K562 (cell line): ENCODE measurements at regions not wholly inside any gene's neighbourhood (a gene's known extent, or its start where the extent isn't known, plus 50 kb on each side); places are given as distances from the start of the nearest gene placed in this dataset.

ENCODE experiments used
- ATAC-seq: fragments of 200-7000 bp; cut with Tn5 transposase; 3 replicates; pipeline ENCODE4 v1.9.1; 2020; ENCODE audit warnings: moderate library complexity
- BruUV-seq: library from RNA; stranded (reverse); fragments of 400-500 nt; replicated peaks from 2 replicates; lab custom pipeline; 2021; lab: Mats Ljungman, UMichigan
- CTCF ChIA-PET: fragments of 300-600 bp; formaldehyde crosslinking; extraction: SDS; loops from one replicate; lab custom pipeline; 2021; ENCODE audit warnings: low intra/inter-chr PET ratio; lab: Yijun Ruan, JAX
- POLR2A ChIA-PET: fragments of 300-600, 350-650 bp; sonication (Branson Sonifier 250); formaldehyde crosslinking; extraction: SDS; loops from one replicate; lab custom pipeline; 2021; ENCODE audit warnings: antibody characterized with exemption, inconsistent platforms; lab: Yijun Ruan, JAX
- DNase-seq, 4 experiments: peaks; one replicate each; pipeline versions ENCODE4 v3.0.0 to v3.0.0-alpha.2; 2011 to 2018; ENCODE audit warnings: low spot score in 3 of 4, mixed read lengths in 3 of 4; ENCODE audit errors: extremely low read depth in 1 of 4
- FAIRE-seq: peaks from 2 replicates; lab custom pipeline; 2011; peaks lifted over from hg19 to GRCh38; lab: Jason Lieb, UNC
- H2AFZ ChIP-seq: 2 replicates; pipeline ENCODE4 v1.6.0; 2011; ENCODE audit warnings: low read depth, low read length, control low read depth, inconsistent platforms
- H3K27ac ChIP-seq: fragments of 200-600 bp; 3 replicates; pipeline ENCODE4 v1.8.0; 2011; ENCODE audit warnings: low read depth, mild to moderate bottlenecking, control low read depth, inconsistent platforms, low read length, moderate library complexity, mixed read lengths; ENCODE audit errors: extremely low read depth
- H3K27me3 ChIP-seq, 2 experiments: fragments of 300-600 bp in 1 of 2; 2 replicates in 1 of 2; 3 replicates in 1 of 2; pipeline versions ENCODE4 v1.6.0 to v1.8.0; 2011; ENCODE audit warnings: inconsistent platforms in 2 of 2, low read length in 2 of 2, mild to moderate bottlenecking in 1 of 2, mixed read lengths in 1 of 2, moderate library complexity in 1 of 2; ENCODE audit not compliant: control insufficient read depth in 2 of 2, insufficient read depth in 2 of 2
- H3K36me3 ChIP-seq: fragments of 300-600 bp; 3 replicates; pipeline ENCODE4 v1.8.0; 2011; ENCODE audit warnings: mild to moderate bottlenecking, low read length, inconsistent platforms; ENCODE audit not compliant: control insufficient read depth, insufficient read depth
- H3K4me1 ChIP-seq, 2 experiments: fragments of 200-600 bp in 1 of 2; replicated peaks in 1 of 2; 2 replicates in 1 of 2; 3 replicates in 1 of 2; pipeline versions ENCODE4 v1.5.1 to v1.8.0; 2011; ENCODE audit warnings: inconsistent platforms in 2 of 2, low read length in 2 of 2, mild to moderate bottlenecking in 1 of 2, mixed read lengths in 1 of 2, moderate library complexity in 1 of 2; ENCODE audit not compliant: control insufficient read depth in 2 of 2, insufficient read depth in 2 of 2
- H3K4me2 ChIP-seq: 2 replicates; pipeline ENCODE4 v1.6.1; 2011; ENCODE audit warnings: low read length, control low read depth, inconsistent platforms, mixed read lengths; ENCODE audit not compliant: insufficient read depth
- H3K4me3 ChIP-seq: fragments of 200-600 bp; sonication (generic), shearing (Covaris generic); 2 replicates; pipeline ENCODE4 v1.5.1; 2016; ENCODE audit warnings: control low read depth, inconsistent platforms
- H3K79me2 ChIP-seq: fragments of 200-600 bp; 3 replicates; pipeline ENCODE4 v1.8.0; 2011; ENCODE audit warnings: low read length, inconsistent platforms; ENCODE audit not compliant: control insufficient read depth, insufficient read depth
- H3K9ac ChIP-seq, 2 experiments: 2 replicates each; pipeline versions ENCODE4 v1.6.0 to v1.6.1; 2011; ENCODE audit warnings: low read depth in 2 of 2, low read length in 2 of 2, control low read depth in 1 of 2, inconsistent platforms in 1 of 2, mild to moderate bottlenecking in 1 of 2, mixed read lengths in 1 of 2; ENCODE audit not compliant: insufficient read depth in 1 of 2
- H3K9me1 ChIP-seq: one replicate; pipeline ENCODE4 v1.6.0; 2011; ENCODE audit warnings: inconsistent platforms, mild to moderate bottlenecking, low read length, moderate library complexity; ENCODE audit not compliant: control insufficient read depth, insufficient read depth
- H3K9me3 ChIP-seq: replicated peaks from 2 replicates; pipeline ENCODE4 v1.5.1; 2011; ENCODE audit warnings: low read depth, low read length, inconsistent platforms; ENCODE audit not compliant: control insufficient read depth, insufficient read depth
- H4K20me1 ChIP-seq: replicated peaks from 2 replicates; pipeline ENCODE4 v1.6.1; 2011; ENCODE audit warnings: low read length, inconsistent platforms, mixed read lengths; ENCODE audit not compliant: control insufficient read depth, insufficient read depth
- BCOR ChIP-seq: fragments of 450-650 bp; IDR thresholded peaks from 2 replicates; pipeline ENCODE4 v1.6.1; 2016
- MAFK ChIP-seq: IDR thresholded peaks from 2 replicates; pipeline ENCODE4 v1.6.1; 2011; ENCODE audit warnings: low read length, improper control_type of control experiment
- PML ChIP-seq: IDR thresholded peaks from 2 replicates; pipeline ENCODE4 v1.6.1; 2012; ENCODE audit warnings: low read length, inconsistent platforms
- POLR3G ChIP-seq: IDR thresholded peaks from 2 replicates; pipeline ENCODE4 v1.6.1; 2011; ENCODE audit not compliant: insufficient read length, insufficient replicate concordance; ENCODE audit errors: extremely low read depth
- STAG1 ChIP-seq: sonication (generic); formaldehyde crosslinking; IDR thresholded peaks from 2 replicates; pipeline ENCODE4 v1.5.0; 2020; ENCODE audit warnings: missing genetic modification reagents, borderline replicate concordance
- ZBTB26 ChIP-seq: fragments of 450-650 bp; formaldehyde crosslinking; IDR thresholded peaks from 2 replicates; pipeline ENCODE4 v1.4.0; 2022; ENCODE audit warnings: missing genetic modification characterization
- ZBTB9 ChIP-seq: fragments of 450-650 bp; formaldehyde crosslinking; IDR thresholded peaks from 2 replicates; pipeline ENCODE4 v1.4.0; 2020; ENCODE audit warnings: mild to moderate bottlenecking, moderate library complexity
- ZC3H4 ChIP-seq: sonication (generic); formaldehyde crosslinking; IDR thresholded peaks from 2 replicates; pipeline ENCODE4 v1.9.0; 2021; ENCODE audit warnings: missing genetic modification reagents, borderline replicate concordance
- ZNF318 ChIP-seq, 2 experiments: fragments of 450-650 bp; IDR thresholded peaks; 2 replicates each; pipeline ENCODE4 v1.6.1; 2016; ENCODE audit warnings: mild to moderate bottlenecking in 2 of 2, borderline replicate concordance in 1 of 2, low read depth in 1 of 2, moderate library complexity in 1 of 2
- WGBS: fragments of 100-300 bp; shearing (Covaris generic); methylation state at CpG from one replicate; pipeline ENCODE4 v1.1.6; 2016; ENCODE audit warnings: low coverage, mixed read lengths; ENCODE audit not compliant: insufficient coverage; ENCODE audit errors: missing lambda C conversion rate; 5-methylcytosine and 5-hydroxymethylcytosine counted together
- in situ Hi-C: fragments of 300-500 bp; cut with MboI; formaldehyde crosslinking; loops from 4 replicates; pipeline ENCODE4 v1.15.0; 2018; ENCODE audit warnings: inconsistent platforms, mixed read lengths
- intact Hi-C: fragments of 100-400 bp; cut with micrococcal nuclease; formaldehyde crosslinking; loops from 2 replicates; pipeline ENCODE4 v1.14.2; 2022

GRCh38 chr11:44673688-44674087 lies 53.1 kb upstream of the TSPAN18 start:
- H3K4me3 ChIP-seq, result no peak overlapping the region
- WGBS, result 0% methylated on average over 5 of the region's 5 CpGs
- no peaks in the 10 kb centered on the region for H3K36me3 ChIP-seq
- no peaks in the 10 kb centered on the region for H3K9me3 ChIP-seq
- POLR2A ChIA-PET, result no interaction called here
- FAIRE-seq, result no peak
- no TSS peak for BruUV-seq
- H3K27me3 ChIP-seq, result peaks cover 4% of the 10 kb centered on the region in 2 experiments; a peak in 3 of 5 replicates
- no peaks in the 10 kb centered on the region for H3K9me1 ChIP-seq
- no peaks in the 10 kb centered on the region for H3K79me2 ChIP-seq
- H3K27ac ChIP-seq, result no peak overlapping the region
- no peak overlapping the region for H2AFZ ChIP-seq
- CTCF ChIA-PET, result no interaction called here
- intact Hi-C loops, result no loop called here
- H3K4me1 ChIP-seq, result no peaks in the 10 kb centered on the region
- H4K20me1 ChIP-seq, result no peaks in the 10 kb centered on the region
- ATAC-seq, result no peak
- no peak overlapping the region for H3K4me2 ChIP-seq
- no peak overlapping the region for H3K9ac ChIP-seq
- in situ Hi-C loops, result no loop called here
- DNase-seq, result no peak
- TF ChIP-seq POLR3G, result no peak
- no peak for TF ChIP-seq MAFK
- no peak for TF ChIP-seq STAG1 (CRISPR knock-in tag)
- TF ChIP-seq BCOR, result no peak
- no peak for TF ChIP-seq ZBTB26
- no peak for TF ChIP-seq PML
- no peak for TF ChIP-seq ZNF318 (IDR thresholded peaks at IDR 0.05; ENCODE audit: borderline replicate concordance in 1 of 2, low read depth in 1 of 2)
- no peak for TF ChIP-seq ZC3H4
- no peak for TF ChIP-seq ZBTB9 (CRISPR knock-in tag)
